Calu3 (cell line): ENCODE measurements at regions not wholly inside any gene's neighbourhood (a gene's known extent, or its start where the extent isn't known, plus 50 kb on each side); places are given as distances from the start of the nearest gene placed in this dataset.

Source experiments
- BruUV-seq: library from RNA; stranded (reverse); fragments of 400-500 nt; replicated peaks from 2 replicates; lab custom pipeline; 2021; lab: Mats Ljungman, UMichigan
- CTCF ChIA-PET: fragments of 300-600 bp; sonication (Branson Sonifier 250); formaldehyde crosslinking; loops from one replicate; lab custom pipeline; 2022; ENCODE audit warnings: antibody characterized with exemption; lab: Charles Lee
- DNase-seq: peaks from one replicate; pipeline ENCODE4 v3.0.0; 2022
- H3K27ac Mint-ChIP-seq: one replicate; pipeline ENCODE4 v1.8.0; 2022; ENCODE audit warnings: mixed read lengths; ENCODE audit not compliant: unreplicated experiment
- H3K27me3 Mint-ChIP-seq: one replicate; pipeline ENCODE4 v1.8.0; 2022; ENCODE audit warnings: mixed read lengths; ENCODE audit not compliant: unreplicated experiment
- H3K36me3 Mint-ChIP-seq: one replicate; pipeline ENCODE4 v1.8.0; 2022; ENCODE audit warnings: mild to moderate bottlenecking, moderate library complexity, mixed read lengths; ENCODE audit not compliant: insufficient read depth, unreplicated experiment
- H3K4me1 Mint-ChIP-seq: one replicate; pipeline ENCODE4 v1.8.0; 2022; ENCODE audit warnings: mild to moderate bottlenecking, low read depth, mixed read lengths; ENCODE audit not compliant: unreplicated experiment
- H3K4me3 Mint-ChIP-seq: one replicate; pipeline ENCODE4 v1.8.0; 2022; ENCODE audit warnings: mild to moderate bottlenecking, low read depth, moderate library complexity, mixed read lengths; ENCODE audit not compliant: unreplicated experiment
- H3K9me3 Mint-ChIP-seq: one replicate; pipeline ENCODE4 v1.8.0; 2022; ENCODE audit warnings: low read depth, mixed read lengths; ENCODE audit not compliant: unreplicated experiment
- intact Hi-C: fragments of 100-400 bp; cut with micrococcal nuclease; formaldehyde crosslinking; loops from one replicate; pipeline ENCODE4 v1.10.0; 2022; ENCODE audit not compliant: unreplicated experiment
- TF ChIP-seq, protein P1 (sequence below): fragments of 200-600 bp; IDR thresholded peaks from one replicate; pipeline ENCODE4 v1.8.0; 2022; ENCODE audit warnings: antibody characterized with exemption; ENCODE audit not compliant: unreplicated experiment

DNA sequence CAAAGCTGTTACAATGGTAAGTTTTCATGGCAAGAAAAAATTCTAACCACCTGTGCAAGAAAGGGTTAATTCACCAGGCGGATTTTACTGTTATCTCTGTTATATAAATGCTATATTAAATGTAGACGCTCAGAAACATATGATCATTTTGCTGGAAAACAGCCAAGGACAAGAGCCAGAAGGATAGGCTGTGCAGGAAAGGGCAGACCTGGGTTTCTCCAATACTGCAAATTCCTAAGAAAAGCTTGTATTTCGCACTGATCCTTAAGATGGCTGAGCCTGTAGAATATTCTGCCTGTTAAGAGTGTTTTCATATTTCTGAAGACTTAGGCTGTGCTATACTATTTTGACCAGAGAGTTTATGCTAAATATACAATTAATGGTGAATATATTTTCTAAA lies 564.1 kb upstream of the KCND2 start:
- Mint-ChIP-seq H3K27ac (no peak overlapping the region), H3K4me3 (no peak overlapping the region), H3K36me3 (no peaks in the 10 kb centered on the region), H3K27me3 (no peaks in the 10 kb centered on the region), H3K4me1 (no peaks in the 10 kb centered on the region), H3K9me3 (peaks cover 4% of the 10 kb centered on the region)
- CTCF ChIA-PET, result no interaction called here
- intact Hi-C loops, result no loop called here
- DNase-seq, result no peak
- TF ChIP-seq, protein P1, sequence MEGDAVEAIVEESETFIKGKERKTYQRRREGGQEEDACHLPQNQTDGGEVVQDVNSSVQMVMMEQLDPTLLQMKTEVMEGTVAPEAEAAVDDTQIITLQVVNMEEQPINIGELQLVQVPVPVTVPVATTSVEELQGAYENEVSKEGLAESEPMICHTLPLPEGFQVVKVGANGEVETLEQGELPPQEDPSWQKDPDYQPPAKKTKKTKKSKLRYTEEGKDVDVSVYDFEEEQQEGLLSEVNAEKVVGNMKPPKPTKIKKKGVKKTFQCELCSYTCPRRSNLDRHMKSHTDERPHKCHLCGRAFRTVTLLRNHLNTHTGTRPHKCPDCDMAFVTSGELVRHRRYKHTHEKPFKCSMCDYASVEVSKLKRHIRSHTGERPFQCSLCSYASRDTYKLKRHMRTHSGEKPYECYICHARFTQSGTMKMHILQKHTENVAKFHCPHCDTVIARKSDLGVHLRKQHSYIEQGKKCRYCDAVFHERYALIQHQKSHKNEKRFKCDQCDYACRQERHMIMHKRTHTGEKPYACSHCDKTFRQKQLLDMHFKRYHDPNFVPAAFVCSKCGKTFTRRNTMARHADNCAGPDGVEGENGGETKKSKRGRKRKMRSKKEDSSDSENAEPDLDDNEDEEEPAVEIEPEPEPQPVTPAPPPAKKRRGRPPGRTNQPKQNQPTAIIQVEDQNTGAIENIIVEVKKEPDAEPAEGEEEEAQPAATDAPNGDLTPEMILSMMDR, result no peak
- BruUV-seq, result no TSS peak

DNA sequence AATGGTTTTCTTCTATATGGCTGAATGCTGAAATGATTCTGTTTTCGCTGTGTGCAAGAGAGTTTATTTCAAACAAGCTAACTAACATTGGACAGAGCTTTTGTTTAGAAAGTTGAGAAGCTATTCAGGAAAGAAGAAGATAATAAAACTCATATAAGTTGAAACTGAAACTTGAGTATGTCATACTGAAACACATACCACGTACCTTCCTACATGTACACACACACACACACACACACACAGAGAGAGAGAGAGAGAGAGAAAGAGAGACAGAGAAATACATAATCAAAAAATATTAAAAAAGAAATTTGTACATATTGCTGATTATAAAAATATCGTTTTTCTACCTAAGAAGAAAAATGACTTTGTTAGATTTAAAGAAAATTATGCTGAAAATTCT lies 561.9 kb upstream of the KCND2 start:
- no peaks in the 10 kb centered on the region for H3K27me3 Mint-ChIP-seq
- H3K36me3 Mint-ChIP-seq, result no peaks in the 10 kb centered on the region
- H3K4me1 Mint-ChIP-seq, result no peaks in the 10 kb centered on the region
- H3K27ac Mint-ChIP-seq, result no peak overlapping the region
- CTCF ChIA-PET, result no interaction called here
- TF ChIP-seq, protein P1, result no peak
- intact Hi-C loops, result no loop called here
- H3K9me3 Mint-ChIP-seq, result peaks cover 4% of the 10 kb centered on the region
- DNase-seq, result no peak
- BruUV-seq, result no TSS peak
- no peak overlapping the region for H3K4me3 Mint-ChIP-seq

DNA sequence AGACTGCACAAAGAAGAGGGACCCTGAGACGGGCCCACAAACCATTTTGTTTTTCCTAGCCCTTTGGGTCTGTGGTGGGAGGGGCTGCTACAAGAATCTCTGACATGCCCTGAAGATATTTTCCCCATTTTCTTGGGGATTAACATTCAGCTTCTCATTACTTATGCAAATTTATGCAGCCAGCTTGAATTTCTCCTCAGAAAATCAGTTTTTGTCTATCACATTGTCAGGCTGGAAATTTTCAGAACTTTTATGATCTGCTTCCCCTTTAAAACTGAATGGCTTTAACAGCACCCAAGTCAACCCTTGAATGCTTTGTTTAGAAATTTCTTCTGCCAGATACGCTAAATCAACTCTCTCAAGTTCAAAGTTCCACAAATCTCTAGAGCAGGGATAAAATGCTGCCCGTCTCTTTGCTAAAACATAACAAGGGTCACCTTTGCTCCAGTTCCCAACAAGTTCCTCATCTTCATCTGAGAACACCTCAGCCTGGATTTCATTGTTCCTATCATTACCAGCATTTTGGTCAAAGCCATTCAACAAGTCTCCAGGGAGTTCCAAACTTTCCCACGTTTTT lies 560.0 kb upstream of the KCND2 start:
- H3K4me3 Mint-ChIP-seq, result no peak overlapping the region
- peaks cover 4% of the 10 kb centered on the region for H3K9me3 Mint-ChIP-seq
- no peak for DNase-seq
- no peaks in the 10 kb centered on the region for H3K27me3 Mint-ChIP-seq
- intact Hi-C loops, result no loop called here
- H3K4me1 Mint-ChIP-seq, result no peaks in the 10 kb centered on the region
- no peaks in the 10 kb centered on the region for H3K36me3 Mint-ChIP-seq
- no peak overlapping the region for H3K27ac Mint-ChIP-seq
- no TSS peak for BruUV-seq
- CTCF ChIA-PET, result no interaction called here
- TF ChIP-seq, protein P1, result no peak

DNA sequence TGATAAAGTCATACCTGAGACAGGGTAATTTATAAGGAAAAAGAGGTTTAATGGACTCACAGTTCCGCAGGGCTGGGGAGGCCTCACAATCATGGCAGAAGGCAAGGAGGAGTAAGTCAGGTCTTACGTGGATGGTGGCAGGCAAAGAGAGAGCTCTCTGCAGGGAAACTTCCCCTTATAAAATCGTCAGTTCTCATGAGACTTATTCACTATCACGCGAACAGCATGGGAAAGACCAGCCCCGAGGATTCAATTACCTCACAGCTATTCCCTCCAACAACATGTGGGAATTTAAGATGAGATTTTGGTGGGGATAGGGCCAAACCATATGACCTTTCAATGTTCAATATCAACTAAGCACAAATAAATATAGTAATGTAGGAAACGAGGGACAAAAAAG lies 559.4 kb upstream of the KCND2 start:
- CTCF ChIA-PET, result no interaction called here
- TF ChIP-seq, protein P1, result no peak
- Mint-ChIP-seq H3K27ac (no peak overlapping the region), H3K4me3 (no peak overlapping the region), H3K9me3 (peaks cover 4% of the 10 kb centered on the region), H3K36me3 (no peaks in the 10 kb centered on the region), H3K4me1 (no peaks in the 10 kb centered on the region), H3K27me3 (no peaks in the 10 kb centered on the region)
- no peak for DNase-seq
- no TSS peak for BruUV-seq
- intact Hi-C loops, result no loop called here
